Neural progenitor cell (in vitro differentiated cells): ENCODE measurements at regions not wholly inside any gene's neighbourhood (a gene's known extent, or its start where the extent isn't known, plus 50 kb on each side); places are given as distances from the start of the nearest gene placed in this dataset.

Experiments used
- CTCF ChIP-seq: fragments of 200-600 bp; sonication (generic); IDR thresholded peaks from 2 replicates; pipeline ENCODE4 v1.5.1; 2017; ENCODE audit warnings: antibody characterized with exemption, mild to moderate bottlenecking
- EZH2phosphoT487 ChIP-seq: fragments of 200-600 bp; sonication (generic); IDR thresholded peaks from 2 replicates; pipeline ENCODE4 v1.6.1; 2017; ENCODE audit warnings: antibody characterized with exemption

- TF ChIP-seq CTCF: no peak
- no peak for TF ChIP-seq EZH2phosphoT487
Measured at GRCh38 chr5:167730656-167731055, 560.8 kb upstream of the WWC1 start.
